ENCODE measurements at regions not wholly inside any gene's neighbourhood (a gene's known extent, or its start where the extent isn't known, plus 50 kb on each side); places are given as distances from the start of the nearest gene placed in this dataset.

- TF ChIP-seq POLR2AphosphoS5 (IDR thresholded peaks at IDR 0.05; ENCODE audit: low read depth): no peak
- TF ChIP-seq CTCF (IDR thresholded peaks at IDR 0.05; ENCODE audit: insufficient read depth, low read length): no peak
- no peak for TF ChIP-seq GABPA (IDR thresholded peaks at IDR 0.05; ENCODE audit: low read depth)
- TF ChIP-seq REST (IDR thresholded peaks at IDR 0.05; ENCODE audit: insufficient replicate concordance, low read depth): no peak
- no peak for TF ChIP-seq SPI1 (IDR thresholded peaks at IDR 0.05; ENCODE audit: borderline replicate concordance, low read depth)
These were observed 780.2 kb upstream of the SEL1L start for GRCh38 chr14:82313889-82314288.
